Activated CD8-positive, alpha-beta T cell treated with anti-CD3 and anti-CD28 coated beads for 36 hours (primary cell): ENCODE measurements at regions not wholly inside any gene's neighbourhood (a gene's known extent, or its start where the extent isn't known, plus 50 kb on each side); places are given as distances from the start of the nearest gene placed in this dataset.

Experiments used
- ATAC-seq: fragments of 200-7000 bp; cut with Tn5 transposase; one replicate; pipeline ENCODE4 v1.10.0; 2021; ENCODE audit warnings: mild to moderate bottlenecking, moderate library complexity
- CTCF ChIA-PET: fragments of 350-600 bp; sonication (Branson Sonifier 250); formaldehyde crosslinking; loops from one replicate; lab custom pipeline; 2021; ENCODE audit warnings: antibody characterized with exemption; lab: Charles Lee
- POLR2A ChIA-PET: fragments of 350-600 bp; sonication (Branson Sonifier 250); formaldehyde crosslinking; loops from one replicate; lab custom pipeline; 2021; ENCODE audit warnings: antibody characterized with exemption; lab: Charles Lee
- DNase-seq: peaks from one replicate; pipeline ENCODE4 v3.0.0-alpha.2; 2020
- H3K27ac Mint-ChIP-seq: one replicate; pipeline ENCODE4 v1.8.0; 2021; ENCODE audit warnings: mild to moderate bottlenecking, mixed read lengths
- H3K27me3 Mint-ChIP-seq: one replicate; pipeline ENCODE4 v1.8.0; 2021; ENCODE audit warnings: mixed read lengths
- H3K36me3 Mint-ChIP-seq: one replicate; pipeline ENCODE4 v1.8.0; 2021; ENCODE audit warnings: low read depth, mixed read lengths
- H3K4me1 Mint-ChIP-seq: one replicate; pipeline ENCODE4 v1.8.0; 2021; ENCODE audit warnings: low read depth, mixed read lengths
- H3K4me3 Mint-ChIP-seq: one replicate; pipeline ENCODE4 v1.8.0; 2021; ENCODE audit warnings: mild to moderate bottlenecking, moderate library complexity, mixed read lengths
- H3K9me3 Mint-ChIP-seq: one replicate; pipeline ENCODE4 v1.8.0; 2021; ENCODE audit warnings: mixed read lengths
- intact Hi-C: fragments of 100-400 bp; cut with micrococcal nuclease; formaldehyde crosslinking; loops from one replicate; pipeline ENCODE4 v1.10.0; 2022
- TF ChIP-seq, protein P1 (sequence below): fragments of 200-600 bp; IDR thresholded peaks from one replicate; pipeline ENCODE4 v1.8.0; 2022; ENCODE audit warnings: antibody characterized with exemption, mild to moderate bottlenecking

DNA sequence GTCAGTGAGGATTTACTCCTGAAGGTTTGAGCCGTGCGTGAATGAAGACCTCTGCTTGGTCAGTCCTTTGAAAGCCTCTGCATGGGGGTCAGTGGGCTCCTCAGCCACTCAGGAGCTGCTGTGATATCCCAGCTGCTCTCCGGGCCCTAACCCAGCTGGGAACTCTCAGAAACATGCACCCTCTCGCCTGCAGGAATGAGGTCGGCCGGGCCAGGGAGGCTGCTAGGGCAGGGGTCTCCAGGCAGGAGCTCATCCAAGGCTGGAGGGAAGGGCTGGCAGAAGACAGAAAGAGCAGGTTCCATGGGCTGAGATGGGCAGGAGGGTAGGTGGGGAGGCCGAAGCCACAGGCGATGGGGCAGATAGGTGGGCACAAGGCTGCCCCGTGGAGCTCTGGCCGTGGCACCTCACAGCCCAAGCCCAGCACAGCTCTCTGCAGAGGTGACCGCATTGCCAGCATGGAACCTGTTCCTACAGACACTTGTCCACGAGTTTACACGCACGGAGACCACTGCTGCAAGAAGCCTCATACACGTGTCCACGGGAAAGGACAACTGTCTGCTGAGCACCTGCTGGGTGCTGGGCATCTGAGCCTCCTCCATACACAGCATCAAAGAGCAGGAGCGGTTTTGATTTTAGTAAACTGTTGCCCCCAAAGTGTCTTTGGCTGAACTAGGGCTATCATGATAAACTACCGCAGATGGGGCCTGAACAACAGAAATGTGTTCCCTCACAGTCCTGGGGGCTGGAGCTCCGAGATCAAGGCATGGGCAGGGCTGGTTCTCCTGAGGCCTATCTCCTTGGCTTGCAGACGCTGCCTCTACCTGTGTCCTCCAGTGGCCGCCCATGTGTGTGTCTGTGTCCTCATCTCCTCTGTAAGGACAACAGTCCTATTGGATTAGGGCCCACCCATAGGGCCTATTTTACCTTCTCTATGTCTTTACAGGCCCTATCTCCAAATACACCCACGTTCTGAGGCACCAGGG, 85.2 kb upstream of the ADAMTS2 start:
- intact Hi-C loops: no loop called here
- Mint-ChIP-seq H3K4me1 (no peaks in the 10 kb centered on the region), H3K27me3 (no peaks in the 10 kb centered on the region), H3K36me3 (no peaks in the 10 kb centered on the region), H3K27ac (no peak overlapping the region), H3K4me3 (no peak overlapping the region), H3K9me3 (peaks cover 5% of the 10 kb centered on the region)
- TF ChIP-seq, protein P1, sequence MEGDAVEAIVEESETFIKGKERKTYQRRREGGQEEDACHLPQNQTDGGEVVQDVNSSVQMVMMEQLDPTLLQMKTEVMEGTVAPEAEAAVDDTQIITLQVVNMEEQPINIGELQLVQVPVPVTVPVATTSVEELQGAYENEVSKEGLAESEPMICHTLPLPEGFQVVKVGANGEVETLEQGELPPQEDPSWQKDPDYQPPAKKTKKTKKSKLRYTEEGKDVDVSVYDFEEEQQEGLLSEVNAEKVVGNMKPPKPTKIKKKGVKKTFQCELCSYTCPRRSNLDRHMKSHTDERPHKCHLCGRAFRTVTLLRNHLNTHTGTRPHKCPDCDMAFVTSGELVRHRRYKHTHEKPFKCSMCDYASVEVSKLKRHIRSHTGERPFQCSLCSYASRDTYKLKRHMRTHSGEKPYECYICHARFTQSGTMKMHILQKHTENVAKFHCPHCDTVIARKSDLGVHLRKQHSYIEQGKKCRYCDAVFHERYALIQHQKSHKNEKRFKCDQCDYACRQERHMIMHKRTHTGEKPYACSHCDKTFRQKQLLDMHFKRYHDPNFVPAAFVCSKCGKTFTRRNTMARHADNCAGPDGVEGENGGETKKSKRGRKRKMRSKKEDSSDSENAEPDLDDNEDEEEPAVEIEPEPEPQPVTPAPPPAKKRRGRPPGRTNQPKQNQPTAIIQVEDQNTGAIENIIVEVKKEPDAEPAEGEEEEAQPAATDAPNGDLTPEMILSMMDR: no peak
- ChIA-PET CTCF (no interaction called here), POLR2A (no interaction called here)
- DNase-seq: no peak
- no peak for ATAC-seq

DNA sequence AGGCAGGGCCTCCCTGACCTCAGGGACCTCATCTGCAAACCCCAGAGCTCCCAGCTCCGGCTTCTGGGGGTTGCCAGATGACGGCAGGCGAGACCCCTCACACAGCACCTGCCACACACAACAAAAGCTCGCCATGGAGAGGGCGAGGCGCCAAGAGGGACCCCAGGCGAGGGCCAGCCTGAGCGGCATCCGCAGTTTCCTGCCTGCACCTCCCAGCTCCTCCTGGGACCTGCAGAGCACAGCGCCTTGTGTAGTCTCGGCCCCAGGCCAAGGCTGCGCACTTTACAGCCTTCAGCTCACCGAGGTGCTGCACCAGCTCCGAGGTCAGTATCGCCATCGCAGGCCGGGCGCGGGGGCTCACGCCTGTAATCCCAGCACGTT, 82.4 kb upstream of the ADAMTS2 start:
- Mint-ChIP-seq H3K9me3 (no peaks in the 10 kb centered on the region), H3K27me3 (no peaks in the 10 kb centered on the region), H3K4me1 (no peaks in the 10 kb centered on the region), H3K27ac (no peak overlapping the region), H3K4me3 (no peak overlapping the region), H3K36me3 (no peaks in the 10 kb centered on the region)
- DNase-seq (no peak), ATAC-seq (no peak)
- intact Hi-C loops: no loop called here
- TF ChIP-seq, protein P1: no peak
- POLR2A ChIA-PET: no interaction called here
- CTCF ChIA-PET: no interaction called here

GRCh38 chr5:179427032-179427675, 81.9 kb upstream of the ADAMTS2 start:
- ChIA-PET CTCF (no interaction called here), POLR2A (no interaction called here)
- DNase-seq (no peak), ATAC-seq (no peak)
- intact Hi-C loops: no loop called here
- Mint-ChIP-seq H3K4me3 (no peak overlapping the region), H3K27me3 (no peaks in the 10 kb centered on the region), H3K9me3 (no peaks in the 10 kb centered on the region), H3K36me3 (no peaks in the 10 kb centered on the region), H3K27ac (no peak overlapping the region), H3K4me1 (no peaks in the 10 kb centered on the region)
- TF ChIP-seq, protein P1: no peak

GRCh38 chr5:179422908-179423481, 77.7 kb upstream of the ADAMTS2 start:
- ATAC-seq (no peak), DNase-seq (no peak)
- H3K4me3 Mint-ChIP-seq: no peak overlapping the region
- H3K9me3 Mint-ChIP-seq: no peaks in the 10 kb centered on the region
- TF ChIP-seq, protein P1: no peak
- CTCF ChIA-PET: interaction anchor here (0.6 kb wide), 1 partner anchor 908 kb away, joined by 3 read pairs; no protein-coding TSS in a partner anchor
- intact Hi-C loops: no loop called here
- POLR2A ChIA-PET: no interaction called here
- H3K27me3 Mint-ChIP-seq: no peaks in the 10 kb centered on the region
- H3K4me1 Mint-ChIP-seq: no peaks in the 10 kb centered on the region
- H3K27ac Mint-ChIP-seq: no peak overlapping the region
- H3K36me3 Mint-ChIP-seq: no peaks in the 10 kb centered on the region
